ENCODE measurements at regions not wholly inside any gene's neighbourhood (a gene's known extent, or its start where the extent isn't known, plus 50 kb on each side); places are given as distances from the start of the nearest gene placed in this dataset.
"Not testable (repeated sequence)": the region's sequence is repeated elsewhere in the genome, so short reads cannot be mapped to it uniquely, and the experiment has no call there.

- DNase-seq: not testable (repeated sequence)
Measured at GRCh38 chr6:66993708-66994107, 1286.7 kb upstream of the EYS start.

- DNase-seq: no peak
Measured at GRCh38 chr6:66993272-66993671, 1286.2 kb upstream of the EYS start.

- no peak for DNase-seq
Measured at GRCh38 chr6:66992660-66993059, 1285.6 kb upstream of the EYS start.

GRCh38 chr6:66986940-66987339, 1279.9 kb upstream of the EYS start:
- DNase-seq: no peak

- DNase-seq: no peak
Measured at GRCh38 chr6:66985816-66986215, 1278.8 kb upstream of the EYS start.

GRCh38 chr6:66970373-66970772, 1263.3 kb upstream of the EYS start:
- DNase-seq: no peak

- DNase-seq: no peak
Measured at GRCh38 chr6:66965227-66965626, 1258.2 kb upstream of the EYS start.

- no peak for DNase-seq
Measured at GRCh38 chr6:66964216-66964615, 1257.2 kb upstream of the EYS start.

GRCh38 chr6:66962082-66962481, 1255.1 kb upstream of the EYS start:
- no peak for DNase-seq

- DNase-seq: no peak
Measured at GRCh38 chr6:66961191-66961590, 1254.2 kb upstream of the EYS start.

- DNase-seq: no peak
Measured at GRCh38 chr6:66949191-66949661, 1242.2 kb upstream of the EYS start.

- no peak for DNase-seq
Measured at GRCh38 chr6:66948106-66948505, 1241.1 kb upstream of the EYS start.

- DNase-seq: no peak
Measured at GRCh38 chr6:66940003-66940402, 1233.0 kb upstream of the EYS start.

GRCh38 chr6:66937180-66937579, 1230.2 kb upstream of the EYS start:
- DNase-seq: no peak

GRCh38 chr6:66935612-66936011, 1228.6 kb upstream of the EYS start:
- no peak for DNase-seq

GRCh38 chr6:66931787-66932186, 1224.8 kb upstream of the EYS start:
- DNase-seq: no peak

GRCh38 chr6:66930559-66931290, 1223.7 kb upstream of the EYS start:
- DNase-seq: no peak

- DNase-seq: no peak
Measured at GRCh38 chr6:66926060-66926459, 1219.0 kb upstream of the EYS start.

GRCh38 chr6:66913657-66914056, 1206.6 kb upstream of the EYS start:
- DNase-seq: no peak

GRCh38 chr6:66902457-66902856, 1195.4 kb upstream of the EYS start:
- DNase-seq: no peak

GRCh38 chr6:66900133-66901083, 1193.4 kb upstream of the EYS start:
- no peak for DNase-seq

GRCh38 chr6:66897576-66897975, 1190.5 kb upstream of the EYS start:
- DNase-seq: no peak

- DNase-seq: no peak
Measured at GRCh38 chr6:66896415-66896814, 1189.4 kb upstream of the EYS start.

- DNase-seq: no peak
Measured at GRCh38 chr6:66883453-66883852, 1176.4 kb upstream of the EYS start.

All from CD4-positive, alpha-beta T cell treated with Interleukin-6 for 4 hours (primary cell).